ENCODE measurements at regions not wholly inside any gene's neighbourhood (a gene's known extent, or its start where the extent isn't known, plus 50 kb on each side); places are given as distances from the start of the nearest gene placed in this dataset.

- DNase-seq (ENCODE audit: low read depth): no peak
These were observed 281.6 kb upstream of the SEMA6A start for GRCh38 chr5:116856271-116856670.

- no peak for DNase-seq (ENCODE audit: low read depth)
These were observed 279.4 kb upstream of the SEMA6A start for GRCh38 chr5:116853992-116854391.

GRCh38 chr5:116848954-116849581, 274.4 kb upstream of the SEMA6A start:
- no peak for DNase-seq (ENCODE audit: low read depth)

DNA sequence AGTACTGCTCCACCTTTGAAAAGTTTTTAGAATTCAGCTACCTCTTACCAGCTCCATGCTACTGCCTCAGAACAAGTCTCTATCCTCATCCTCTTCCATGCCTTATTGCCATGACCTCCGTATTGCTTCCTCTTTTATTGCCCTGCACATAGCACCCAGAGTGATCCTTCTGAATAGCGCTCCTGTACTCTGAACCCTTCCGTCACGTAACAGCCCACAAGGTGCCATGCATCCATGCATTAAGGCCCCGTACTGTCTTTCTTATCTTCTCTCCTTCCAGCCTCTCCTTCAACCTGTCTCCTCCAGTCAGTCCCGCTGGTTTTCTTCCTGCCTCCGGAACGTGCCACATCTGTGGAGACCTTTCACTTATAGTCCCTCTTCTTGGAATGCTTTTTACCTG, 273.3 kb upstream of the SEMA6A start:
- no peak for DNase-seq (ENCODE audit: low read depth)

DNA sequence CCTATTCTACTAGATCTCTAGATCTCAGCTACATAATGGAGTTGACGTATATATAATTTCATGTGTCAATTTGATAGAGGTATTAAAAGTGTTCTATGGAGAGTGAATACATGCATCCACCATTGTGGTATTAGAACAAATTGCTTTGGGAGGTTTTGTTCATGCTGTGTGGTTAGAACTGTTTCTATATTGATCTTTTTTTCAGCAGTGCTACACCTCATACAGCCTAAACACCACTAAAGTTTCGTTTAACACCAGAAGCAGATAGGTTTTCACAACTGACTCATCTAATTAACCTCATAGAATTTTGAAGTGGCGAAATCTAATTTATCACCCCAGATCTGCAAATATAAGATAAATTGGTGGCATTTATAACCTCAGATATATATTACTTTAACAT, 269.4 kb upstream of the SEMA6A start:
- no peak for DNase-seq (ENCODE audit: low read depth)

DNA sequence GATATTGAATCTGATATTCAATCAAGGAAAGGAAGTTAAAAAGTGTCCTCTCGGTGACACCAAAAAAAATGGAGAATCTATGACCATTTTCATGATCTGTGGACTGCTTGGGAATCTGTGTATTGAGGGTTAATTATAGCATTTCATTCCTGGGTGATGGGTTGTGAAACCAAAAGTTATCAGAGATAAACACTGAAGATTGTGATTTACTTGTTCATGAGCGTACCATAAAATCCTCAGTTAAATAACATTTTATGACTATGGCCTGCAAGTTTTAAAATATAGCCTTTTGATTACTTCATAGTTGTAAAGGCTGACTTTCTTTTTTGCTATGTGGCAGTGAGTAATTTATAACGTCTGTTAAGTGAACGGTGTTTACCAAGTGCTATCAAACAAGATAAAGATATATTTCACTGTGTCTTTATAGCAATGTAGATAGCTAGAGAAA, 267.9 kb upstream of the SEMA6A start:
- DNase-seq (ENCODE audit: low read depth): no peak

DNA sequence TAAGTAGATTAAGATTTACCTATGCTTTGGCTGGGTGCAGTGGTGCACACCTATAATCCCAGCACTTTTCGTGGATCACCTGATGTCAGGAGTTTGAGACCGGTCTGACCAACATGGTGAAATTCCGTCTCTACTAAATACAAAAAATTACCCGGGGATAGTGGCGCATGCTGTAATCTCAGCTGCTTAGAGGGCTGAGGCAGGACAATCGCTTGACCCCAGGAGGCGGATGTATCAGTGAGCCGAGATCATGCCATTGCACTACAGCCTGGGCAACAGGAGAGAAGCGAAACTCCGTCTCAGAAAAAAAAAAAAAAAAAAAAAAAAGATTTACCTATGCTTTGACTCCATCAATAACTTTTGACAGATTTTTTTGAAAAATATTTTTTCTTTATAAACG, 267.1 kb upstream of the SEMA6A start:
- no peak for DNase-seq (ENCODE audit: low read depth)

GRCh38 chr5:116838011-116838536, 263.5 kb upstream of the SEMA6A start:
- no peak for DNase-seq (ENCODE audit: low read depth)

GRCh38 chr5:116834796-116835515, 260.3 kb upstream of the SEMA6A start:
- DNase-seq (ENCODE audit: low read depth): no peak

- DNase-seq (ENCODE audit: low read depth): no peak
These were observed 255.5 kb upstream of the SEMA6A start for GRCh38 chr5:116830079-116830478.

GRCh38 chr5:116827078-116827477, 252.5 kb upstream of the SEMA6A start:
- no peak for DNase-seq (ENCODE audit: low read depth)

GRCh38 chr5:116825486-116825885, 250.9 kb upstream of the SEMA6A start:
- no peak for DNase-seq (ENCODE audit: low read depth)

- no peak for DNase-seq (ENCODE audit: low read depth)
These were observed 250.3 kb upstream of the SEMA6A start for GRCh38 chr5:116824751-116825438.

- no peak for DNase-seq (ENCODE audit: low read depth)
These were observed 240.2 kb upstream of the SEMA6A start for GRCh38 chr5:116814626-116815385.

DNA sequence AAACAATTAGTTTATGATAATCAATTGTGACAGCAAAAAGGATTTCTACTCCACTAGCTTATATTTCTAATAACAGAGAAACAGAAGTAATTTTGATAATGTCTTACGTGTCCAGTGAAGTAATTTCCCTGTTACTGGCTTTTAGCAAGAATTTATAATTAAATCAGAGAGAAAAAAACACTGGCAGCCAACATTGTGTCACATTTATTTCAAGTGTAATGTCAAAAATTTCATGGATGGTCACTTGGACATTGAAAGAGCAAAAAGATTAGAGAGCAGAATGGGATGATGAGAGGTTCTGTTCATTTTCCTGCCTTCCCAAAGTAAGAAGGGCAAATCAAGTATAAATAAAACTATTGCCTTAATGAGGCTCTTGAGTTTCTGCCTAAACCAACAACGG, 239.3 kb upstream of the SEMA6A start:
- no peak for DNase-seq (ENCODE audit: low read depth)

- no peak for DNase-seq (ENCODE audit: low read depth)
These were observed 238.7 kb upstream of the SEMA6A start for GRCh38 chr5:116813356-116813755.

DNA sequence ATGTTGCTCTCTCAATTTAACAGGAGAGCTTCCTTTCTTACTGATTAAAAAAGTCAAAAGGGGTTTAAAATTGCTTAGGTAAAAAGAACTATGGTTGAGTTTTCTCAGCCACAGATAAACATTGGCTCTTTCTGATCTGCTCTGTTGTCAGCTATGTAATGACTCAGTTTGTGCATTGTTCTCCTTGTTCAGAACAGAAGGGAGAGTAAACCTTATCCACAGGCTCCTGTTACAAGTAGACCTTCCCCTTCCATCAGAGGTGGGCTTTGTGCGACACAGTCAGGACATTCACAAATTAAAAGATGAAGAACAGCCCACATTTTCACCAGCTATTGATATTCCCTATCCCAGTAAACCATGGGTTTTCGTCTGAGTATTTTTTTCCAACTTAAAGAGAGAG, 236.3 kb upstream of the SEMA6A start:
- DNase-seq (ENCODE audit: low read depth): no peak

DNA sequence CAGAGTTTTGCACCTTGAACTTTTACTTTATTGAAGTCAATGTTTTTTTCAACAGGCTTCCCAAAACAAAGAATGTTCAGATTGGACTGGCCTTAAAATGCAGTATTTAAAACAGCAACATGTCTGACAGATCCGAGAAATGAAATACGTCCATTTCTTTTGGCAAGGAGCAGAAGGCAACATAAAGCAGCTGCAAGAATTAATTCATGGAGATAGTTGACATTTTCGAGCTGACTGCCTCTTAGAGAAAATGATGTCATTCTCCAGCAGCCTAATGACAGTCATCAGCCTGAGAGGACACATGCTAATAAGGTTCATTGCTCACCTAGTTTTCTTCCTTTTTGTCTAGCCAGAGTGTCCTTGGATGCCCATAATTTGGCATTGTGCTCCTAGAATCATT, 232.2 kb upstream of the SEMA6A start:
- DNase-seq (ENCODE audit: low read depth): no peak

DNA sequence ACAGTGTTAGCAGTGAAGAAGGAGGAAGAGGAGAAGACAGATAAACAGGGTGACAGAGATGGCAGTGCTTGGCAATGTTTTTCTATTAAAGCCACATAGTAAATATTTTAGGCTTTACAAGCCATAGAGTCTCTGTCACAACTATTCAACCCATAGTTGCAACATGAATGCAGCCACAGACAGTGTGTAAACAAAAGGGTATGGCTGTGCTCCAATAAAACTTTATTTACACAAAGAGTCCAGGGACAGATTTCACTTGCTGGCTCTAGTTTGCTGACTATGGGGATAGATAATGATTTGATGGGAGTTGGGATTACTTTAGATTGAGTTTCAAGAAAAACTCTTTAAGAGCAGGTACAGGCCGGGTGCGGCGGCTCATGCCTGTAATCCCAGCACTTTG, 224.8 kb upstream of the SEMA6A start:
- no peak for DNase-seq (ENCODE audit: low read depth)

GRCh38 chr5:116795189-116795588, 220.6 kb upstream of the SEMA6A start:
- no peak for DNase-seq (ENCODE audit: low read depth)

- no peak for DNase-seq (ENCODE audit: low read depth)
These were observed 214.9 kb upstream of the SEMA6A start for GRCh38 chr5:116789522-116789921.

DNA sequence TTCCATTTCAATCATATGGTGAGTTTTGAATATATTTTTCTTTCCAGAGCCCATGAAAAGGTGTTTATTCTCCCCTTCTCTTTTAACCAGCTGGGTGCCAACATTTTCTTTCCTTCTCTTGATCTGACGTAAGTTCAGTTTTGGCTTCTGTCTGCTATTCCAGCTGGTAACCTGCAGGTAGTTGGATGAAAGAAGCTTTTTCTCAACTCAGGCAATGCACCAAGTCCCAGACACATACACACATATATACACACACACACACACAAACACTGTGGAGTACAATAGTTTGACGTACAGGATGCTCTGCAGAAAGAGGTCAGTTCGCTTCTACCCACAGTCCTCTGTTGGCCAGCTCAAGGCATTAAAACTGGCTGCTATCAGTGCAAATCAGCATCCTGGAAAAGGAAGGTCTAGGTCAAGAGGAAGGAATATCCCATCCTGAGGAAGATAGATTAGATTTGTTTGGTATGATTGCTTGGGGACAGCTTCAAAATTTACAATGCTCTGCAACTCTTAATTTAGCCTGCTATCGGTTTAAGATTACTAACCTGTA, 214.3 kb upstream of the SEMA6A start:
- no peak for DNase-seq (ENCODE audit: low read depth)

Measured in M059J (cell line).